Left ventricle myocardium superior (tissue), 1 donor: ENCODE measurements at regions not wholly inside any gene's neighbourhood (a gene's known extent, or its start where the extent isn't known, plus 50 kb on each side); places are given as distances from the start of the nearest gene placed in this dataset.

Experiments
- ATAC-seq: fragments of 200-7000 bp; cut with Tn5 transposase; one replicate; pipeline ENCODE4 v1.9.1; 2020; ENCODE audit warnings: mild to moderate bottlenecking, moderate library complexity
- DNase-seq: peaks from one replicate; pipeline ENCODE4 v3.0.0-alpha.2; 2020
- intact Hi-C: fragments of 100-400 bp; cut with micrococcal nuclease; formaldehyde crosslinking; loops from one replicate; pipeline ENCODE4 v1.11.0; 2022
- donor health status: DM: no; HTN: yes; CAD: no; lungs with severe emphysema.

GRCh38 chr5:174159327-174160114, 114.0 kb downstream of the NSG2 start:
- intact Hi-C loops: no loop called here
- no peak for ATAC-seq
- DNase-seq: no peak

- no peak for DNase-seq
- no peak for ATAC-seq
- intact Hi-C loops: no loop called here
Measured at GRCh38 chr5:174165406-174165805, 119.9 kb downstream of the NSG2 start.

GRCh38 chr5:174166231-174167079, 120.9 kb downstream of the NSG2 start:
- ATAC-seq: no peak
- peak; percentile 35 for DNase-seq
- intact Hi-C loops: no loop called here

GRCh38 chr5:174167080-174167910, 121.8 kb downstream of the NSG2 start:
- no peak for ATAC-seq
- DNase-seq: no peak
- intact Hi-C loops: no loop called here

- ATAC-seq (no peak), DNase-seq (no peak)
- intact Hi-C loops: no loop called here
Measured at GRCh38 chr5:174172152-174172551, 126.6 kb downstream of the NSG2 start.

GRCh38 chr5:174172566-174172965, 127.1 kb downstream of the NSG2 start:
- intact Hi-C loops: no loop called here
- no peak for ATAC-seq
- DNase-seq: no peak

- DNase-seq (no peak), ATAC-seq (no peak)
- intact Hi-C loops: no loop called here
Measured at GRCh38 chr5:174173766-174174165, 128.3 kb downstream of the NSG2 start.

- ATAC-seq (peak; percentile 47), DNase-seq (no peak)
- intact Hi-C loops: no loop called here
Measured at GRCh38 chr5:174175716-174176268, 130.3 kb downstream of the NSG2 start.

GRCh38 chr5:174176511-174176910, 131.0 kb downstream of the NSG2 start:
- intact Hi-C loops: no loop called here
- peak; percentile 41 for DNase-seq

GRCh38 chr5:174177531-174177930, 132.0 kb downstream of the NSG2 start:
- intact Hi-C loops: no loop called here
- ATAC-seq (no peak), DNase-seq (no peak)

More at GRCh38 chr5:174176511-174176910, 131.0 kb downstream of the NSG2 start:
- peak; percentile 73 for ATAC-seq

- DNase-seq: no peak
- intact Hi-C loops: no loop called here
- no peak for ATAC-seq
Measured at GRCh38 chr5:174177976-174178605, 132.6 kb downstream of the NSG2 start.

GRCh38 chr5:174180639-174181038, 135.1 kb downstream of the NSG2 start:
- intact Hi-C loops: no loop called here
- no peak for ATAC-seq
- no peak for DNase-seq

GRCh38 chr5:174182111-174182510, 136.6 kb downstream of the NSG2 start:
- DNase-seq (no peak), ATAC-seq (no peak)
- intact Hi-C loops: no loop called here

- intact Hi-C loops: no loop called here
- DNase-seq (no peak), ATAC-seq (no peak)
Measured at GRCh38 chr5:174183701-174184100, 138.2 kb downstream of the NSG2 start.

GRCh38 chr5:174185506-174185905, 140.0 kb downstream of the NSG2 start:
- intact Hi-C loops: no loop called here
- ATAC-seq: no peak
- DNase-seq: no peak

- DNase-seq (no peak), ATAC-seq (no peak)
- intact Hi-C loops: no loop called here
Measured at GRCh38 chr5:174186096-174186695, 140.7 kb downstream of the NSG2 start.

- intact Hi-C loops: no loop called here
- DNase-seq (no peak), ATAC-seq (no peak)
Measured at GRCh38 chr5:174187001-174187400, 141.5 kb downstream of the NSG2 start.

- intact Hi-C loops: no loop called here
- DNase-seq: no peak
- ATAC-seq: no peak
Measured at GRCh38 chr5:174187481-174187880, 142.0 kb downstream of the NSG2 start.
